ENCODE measurements at regions not wholly inside any gene's neighbourhood (a gene's known extent, or its start where the extent isn't known, plus 50 kb on each side); places are given as distances from the start of the nearest gene placed in this dataset.
"Not testable (repeated sequence)": the region's sequence is repeated elsewhere in the genome, so short reads cannot be mapped to it uniquely, and the experiment has no call there.

- DNase-seq (ENCODE audit: low read depth in 3 of 3) = no peak
Observed at GRCh38 chr3:162538906-162539305, 1042.3 kb downstream of the OTOL1 start.

GRCh38 chr3:162540421-162540820 is 1043.8 kb downstream of the OTOL1 start:
- DNase-seq (ENCODE audit: low read depth in 3 of 3) = no peak

DNA sequence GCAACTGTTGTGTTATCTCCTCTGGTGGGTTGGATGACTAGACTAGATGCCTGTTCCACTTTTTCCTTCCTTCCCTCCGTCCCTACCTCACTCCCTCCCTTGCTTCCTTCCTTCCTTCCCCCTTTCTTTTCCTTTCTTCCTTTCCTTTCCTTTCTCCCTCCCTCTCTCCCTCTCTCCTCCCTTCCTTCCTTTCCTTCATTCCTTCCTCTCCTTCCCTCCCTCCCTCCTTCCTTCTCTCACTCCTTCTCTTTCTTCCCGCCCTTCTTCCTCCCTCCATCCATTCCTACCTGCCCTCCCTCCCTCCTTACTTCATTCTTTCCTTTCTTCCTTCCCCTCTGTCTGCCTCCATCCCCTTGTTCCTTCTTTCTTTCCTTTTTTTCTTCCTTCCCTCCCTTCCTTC is 1045.3 kb downstream of the OTOL1 start:
- no peak for DNase-seq (ENCODE audit: low read depth in 3 of 3)

DNA sequence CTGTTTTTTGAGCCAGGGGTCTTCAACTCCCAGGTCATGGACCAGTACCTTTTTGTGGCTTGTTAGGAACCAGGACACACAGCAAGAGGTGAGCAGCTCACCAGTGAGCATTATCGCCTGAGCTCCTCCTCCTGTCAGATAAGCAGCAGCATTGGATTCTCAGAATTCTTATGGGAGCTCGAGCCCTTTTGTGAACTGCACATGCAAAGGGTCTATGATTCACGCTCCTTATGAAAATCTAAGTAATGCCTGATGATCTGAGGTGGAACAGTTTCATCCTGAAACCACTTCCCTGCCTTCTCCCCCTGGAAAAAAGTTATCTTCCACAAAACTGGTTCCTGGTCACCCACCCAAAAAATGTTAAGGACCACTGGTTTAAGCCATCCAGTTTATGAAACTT is 1047.6 kb downstream of the OTOL1 start:
- DNase-seq (ENCODE audit: low read depth in 3 of 3) = no peak

DNA sequence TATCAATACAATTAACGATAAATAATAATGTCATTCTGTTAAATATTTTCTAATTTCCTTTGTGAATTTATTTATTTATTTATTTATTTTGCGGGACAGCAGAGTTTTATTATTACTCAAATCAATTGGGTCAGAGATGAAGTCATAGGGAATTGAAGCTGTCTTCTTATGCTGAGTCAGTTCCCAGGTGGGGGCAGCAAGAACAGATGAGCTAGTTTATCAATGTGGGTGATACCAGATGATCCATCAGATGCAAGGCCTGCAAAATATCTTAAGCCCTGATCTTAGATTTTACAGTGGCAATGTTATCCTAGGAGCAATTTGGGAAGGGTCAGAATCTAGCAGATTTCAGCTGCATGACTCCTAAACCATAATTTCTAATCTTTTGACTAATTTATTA is 1050.3 kb downstream of the OTOL1 start:
- DNase-seq (ENCODE audit: low read depth in 3 of 3) = no peak

DNA sequence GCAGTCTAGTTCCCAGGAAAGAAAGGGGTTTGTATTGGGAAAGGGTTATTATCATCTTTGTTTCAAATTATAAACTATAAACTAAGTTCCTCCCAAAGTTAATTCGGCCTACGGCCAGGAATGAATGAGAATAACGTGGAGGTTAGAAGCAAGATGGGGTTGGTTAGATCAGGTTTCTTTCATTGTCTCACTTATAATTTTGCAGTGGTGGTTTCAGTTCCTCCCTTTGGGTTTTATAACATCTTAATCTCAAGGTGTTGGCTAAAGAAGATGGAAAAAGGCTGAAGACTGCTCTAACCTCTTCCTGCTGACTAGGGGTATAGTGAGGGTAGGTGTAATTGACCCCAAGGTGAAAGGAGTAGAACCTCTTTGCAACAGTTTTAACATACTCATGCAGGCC is 1050.7 kb downstream of the OTOL1 start:
- no peak for DNase-seq (ENCODE audit: low read depth in 3 of 3)

GRCh38 chr3:162555761-162556160 is 1059.2 kb downstream of the OTOL1 start:
- DNase-seq (ENCODE audit: low read depth in 3 of 3) = no peak

DNA sequence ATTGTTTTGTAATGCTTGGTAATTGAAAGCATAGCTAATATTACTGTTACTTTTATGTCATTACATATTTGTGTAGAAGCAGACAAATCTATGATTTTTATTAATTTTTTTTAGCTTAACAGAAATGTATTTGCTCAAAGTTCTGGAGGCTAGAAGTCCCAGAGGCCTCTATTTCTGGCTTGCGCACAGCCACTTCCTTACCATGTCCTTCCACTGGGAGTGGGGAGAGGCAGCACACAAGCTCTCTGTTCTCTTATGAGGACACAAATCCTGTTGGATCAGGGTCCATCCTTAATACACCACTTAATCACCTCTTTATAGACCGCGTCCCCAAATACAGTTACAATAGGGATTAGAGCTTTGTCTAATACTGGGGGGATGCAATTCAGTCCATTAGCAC is 1061.4 kb downstream of the OTOL1 start:
- DNase-seq (ENCODE audit: low read depth in 3 of 3) = no peak

- DNase-seq (ENCODE audit: low read depth in 3 of 3) = no peak
Observed at GRCh38 chr3:162568706-162569105, 1072.1 kb downstream of the OTOL1 start.

DNA sequence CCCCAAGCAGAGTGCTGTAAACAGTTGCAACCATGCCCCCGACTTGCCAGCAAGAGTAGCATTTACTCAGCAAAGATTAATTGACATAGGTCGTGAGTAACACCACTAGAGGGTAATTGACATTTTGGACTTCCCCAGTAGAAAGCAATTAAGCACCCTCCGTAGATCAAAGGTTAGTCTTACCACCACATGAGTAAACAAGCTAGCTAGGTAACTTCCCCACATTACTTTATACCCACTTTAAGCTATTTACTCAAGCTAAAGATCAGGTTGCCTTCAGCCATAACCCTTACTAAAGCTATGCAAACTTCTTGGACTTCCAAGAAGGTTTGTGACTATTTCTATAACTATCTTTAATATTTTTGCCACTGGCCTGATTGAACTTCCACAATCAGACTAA is 1072.7 kb downstream of the OTOL1 start:
- no peak for DNase-seq (ENCODE audit: low read depth in 3 of 3)

- no peak for DNase-seq (ENCODE audit: low read depth in 3 of 3)
Observed at GRCh38 chr3:162584986-162585385, 1088.4 kb downstream of the OTOL1 start.

DNA sequence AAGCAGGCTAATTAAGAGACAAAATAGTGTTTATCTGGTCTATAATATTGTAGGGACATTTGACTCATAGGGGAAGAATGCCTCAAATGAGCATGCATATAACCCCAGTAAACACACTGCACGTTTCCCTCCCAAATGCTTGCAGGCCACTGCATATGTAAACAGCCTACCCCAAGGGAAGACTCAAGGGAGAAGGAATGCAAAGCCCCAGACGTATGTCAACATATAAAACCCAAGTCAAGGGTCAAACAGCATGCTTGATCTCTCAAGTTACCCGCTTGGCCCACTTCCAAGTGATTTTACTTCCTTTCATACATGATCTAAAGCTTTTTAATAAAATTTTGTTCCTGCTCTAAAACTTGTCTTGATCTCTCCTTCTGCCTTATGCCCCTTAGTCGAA is 1090.0 kb downstream of the OTOL1 start:
- no peak for DNase-seq (ENCODE audit: low read depth in 3 of 3)

DNA sequence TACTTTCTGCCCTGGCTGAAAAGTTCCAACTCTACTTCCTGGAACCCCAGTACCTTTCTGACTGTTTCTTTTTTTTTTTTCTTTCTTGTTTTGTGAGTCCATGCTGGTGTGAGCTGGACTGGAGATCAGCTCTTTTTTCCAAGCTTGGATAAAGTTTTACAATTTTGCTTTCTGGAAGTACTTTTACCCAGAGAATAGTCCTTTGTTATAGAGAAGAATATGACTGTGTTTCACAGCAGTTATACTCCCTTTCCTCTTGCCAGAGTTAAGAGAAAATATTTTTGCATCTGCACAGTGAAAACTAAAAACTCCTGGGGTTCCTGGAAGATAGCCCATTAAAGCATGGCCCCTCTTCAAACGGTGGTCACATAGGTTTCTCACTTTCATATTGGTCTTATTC is 1100.6 kb downstream of the OTOL1 start:
- no peak for DNase-seq (ENCODE audit: low read depth in 3 of 3)

GRCh38 chr3:162598500-162598899 is 1101.9 kb downstream of the OTOL1 start:
- not testable (repeated sequence) for DNase-seq (ENCODE audit: low read depth in 3 of 3)

GRCh38 chr3:162599742-162600141 is 1103.1 kb downstream of the OTOL1 start:
- DNase-seq (ENCODE audit: low read depth in 3 of 3) = not testable (repeated sequence)

- no peak for DNase-seq (ENCODE audit: low read depth in 3 of 3)
Observed at GRCh38 chr3:162601101-162601670, 1104.6 kb downstream of the OTOL1 start.

DNA sequence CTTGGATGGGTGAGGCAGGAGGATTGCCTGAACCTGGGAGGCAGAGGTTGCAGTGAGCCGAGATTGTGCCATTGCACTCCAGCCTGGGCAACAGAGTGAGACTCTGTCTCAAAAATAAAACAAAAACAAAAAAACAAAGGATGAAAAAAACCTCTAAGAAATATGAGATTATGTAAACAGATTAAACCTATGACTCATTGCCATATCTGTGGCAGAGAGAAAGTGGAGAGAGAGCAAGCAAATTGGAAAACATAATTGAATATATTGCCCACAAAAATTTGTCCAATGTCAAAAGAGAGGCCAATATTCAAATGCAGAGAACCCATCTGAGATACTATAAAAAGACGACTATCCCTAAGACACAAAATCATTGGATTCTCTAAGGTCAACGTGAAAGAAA is 1106.0 kb downstream of the OTOL1 start:
- DNase-seq (ENCODE audit: low read depth in 3 of 3) = no peak

DNA sequence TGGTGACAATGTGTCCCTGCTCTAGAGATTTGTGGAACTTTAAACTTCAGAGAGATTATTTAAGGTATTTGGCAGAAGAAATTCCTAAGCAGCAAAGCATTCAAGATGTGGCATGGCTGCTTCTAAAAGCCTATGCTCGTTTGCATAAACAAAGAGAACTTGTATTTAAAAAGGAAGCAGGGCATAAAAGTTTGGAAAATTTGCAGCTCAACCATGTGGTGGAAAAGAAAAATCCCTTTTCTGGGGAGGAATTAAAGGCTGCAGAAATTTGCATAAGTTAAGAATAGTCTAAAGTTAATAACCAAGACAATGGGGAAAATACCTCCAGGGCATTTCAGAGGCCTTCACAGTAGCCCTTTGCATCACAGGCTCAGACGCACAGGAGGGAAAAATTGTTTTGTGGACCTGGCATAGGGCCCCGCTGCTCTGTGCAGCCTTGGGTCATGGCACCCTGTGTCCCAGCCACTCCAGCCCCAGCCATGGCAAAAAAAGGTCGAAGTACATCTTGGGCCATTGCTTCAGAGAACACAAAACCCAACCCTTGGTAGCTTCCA is 1109.1 kb downstream of the OTOL1 start:
- DNase-seq (ENCODE audit: low read depth in 3 of 3) = no peak

DNA sequence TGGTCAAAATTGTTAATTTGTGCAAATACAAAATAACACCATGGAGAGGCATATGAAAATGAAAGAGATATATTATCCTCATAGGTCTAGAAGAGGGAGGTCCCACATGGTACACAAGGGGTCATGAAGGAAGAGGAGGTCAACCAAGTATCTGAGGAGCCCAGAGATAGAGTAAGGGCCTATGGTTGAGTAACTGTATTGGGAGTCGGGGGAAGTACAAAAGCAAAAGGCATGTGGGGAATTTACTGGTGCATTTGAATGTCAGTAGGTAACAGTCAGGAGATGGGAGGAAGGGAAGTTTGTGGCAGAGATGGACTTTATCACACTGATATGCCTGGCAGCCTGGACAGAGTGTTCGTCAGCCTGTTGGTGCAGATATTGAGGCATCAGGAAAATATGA is 1113.7 kb downstream of the OTOL1 start:
- DNase-seq (ENCODE audit: low read depth in 3 of 3) = no peak

DNA sequence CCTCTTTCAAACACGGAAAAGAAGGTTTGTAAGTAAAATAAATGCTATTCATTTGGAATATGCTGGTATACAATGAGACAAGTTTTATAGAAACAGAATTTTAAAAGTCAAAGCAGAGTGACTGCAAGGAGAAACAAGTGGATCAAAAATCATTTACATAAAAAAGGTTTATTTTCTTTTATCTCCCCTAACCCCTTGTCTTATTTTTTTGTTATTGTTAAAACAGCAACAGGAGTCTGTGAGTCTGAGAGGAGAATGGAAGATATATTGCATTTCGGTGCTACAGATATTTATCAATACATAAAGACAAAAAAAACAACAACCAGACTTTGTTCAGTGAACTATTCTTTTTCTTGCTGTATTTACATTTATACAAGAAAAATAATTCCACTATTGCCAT is 1116.4 kb downstream of the OTOL1 start:
- DNase-seq (ENCODE audit: low read depth in 3 of 3) = no peak

GRCh38 chr3:162626172-162626571 is 1129.6 kb downstream of the OTOL1 start:
- DNase-seq (ENCODE audit: low read depth in 3 of 3) = no peak

DNA sequence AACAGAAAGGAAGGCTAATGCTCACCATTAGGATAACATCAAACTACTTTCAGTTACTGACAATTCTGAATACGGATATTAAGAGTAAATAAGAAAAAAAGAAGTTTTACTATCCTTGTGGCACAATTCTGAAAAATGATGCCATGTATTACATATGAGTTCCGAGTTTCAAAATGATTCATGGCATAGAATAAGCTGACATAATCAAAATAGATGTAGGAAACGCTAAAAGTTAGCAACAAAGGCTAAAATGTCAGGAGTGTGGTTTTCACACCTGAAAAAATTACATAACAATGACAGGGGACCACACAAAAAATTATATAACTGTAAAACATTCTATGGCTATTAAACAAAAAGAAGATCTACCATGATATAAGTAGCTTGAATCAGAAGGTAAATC is 1131.9 kb downstream of the OTOL1 start:
- DNase-seq (ENCODE audit: low read depth in 3 of 3) = no peak

DNA sequence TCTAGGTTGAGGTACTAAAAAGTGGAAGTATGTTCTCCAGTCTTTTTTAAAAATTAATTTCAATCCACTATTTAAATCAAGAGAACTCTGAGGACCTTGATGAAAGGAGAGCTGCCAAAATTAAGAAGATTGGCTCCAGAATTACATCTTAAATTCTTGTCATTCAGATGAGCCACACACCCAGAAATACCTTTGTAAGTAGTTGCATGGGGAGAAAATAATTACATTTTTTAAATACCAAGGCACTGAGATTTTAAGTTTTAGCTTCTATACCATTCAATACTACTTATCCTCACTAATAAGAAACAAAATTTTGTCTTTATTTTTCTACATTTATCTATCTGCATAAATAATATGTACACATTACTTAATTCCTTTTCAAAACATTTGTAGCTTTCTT is 1132.8 kb downstream of the OTOL1 start:
- DNase-seq (ENCODE audit: low read depth in 3 of 3) = no peak

DNA sequence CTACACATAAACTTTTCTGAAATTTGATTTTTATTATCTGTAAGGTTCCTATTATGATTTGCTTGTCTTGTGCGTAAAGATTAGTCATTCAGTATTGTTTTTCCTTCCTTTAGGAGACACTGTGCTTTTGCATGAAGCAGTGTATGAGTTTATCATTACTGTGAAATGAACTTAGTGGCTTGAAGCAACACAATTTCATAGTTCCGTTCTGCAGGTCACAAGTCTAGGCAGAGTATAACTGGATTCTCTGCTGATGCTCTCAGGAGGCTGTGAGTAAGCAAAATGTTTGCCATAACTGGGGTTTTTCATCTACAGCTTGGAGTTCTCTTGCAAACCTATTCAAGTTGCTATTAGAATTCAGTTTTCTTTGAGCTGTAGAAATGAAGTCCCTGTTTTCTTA is 1136.1 kb downstream of the OTOL1 start:
- no peak for DNase-seq (ENCODE audit: low read depth in 3 of 3)
